ENCODE measurements at regions not wholly inside any gene's neighbourhood (a gene's known extent, or its start where the extent isn't known, plus 50 kb on each side); places are given as distances from the start of the nearest gene placed in this dataset.

DNA sequence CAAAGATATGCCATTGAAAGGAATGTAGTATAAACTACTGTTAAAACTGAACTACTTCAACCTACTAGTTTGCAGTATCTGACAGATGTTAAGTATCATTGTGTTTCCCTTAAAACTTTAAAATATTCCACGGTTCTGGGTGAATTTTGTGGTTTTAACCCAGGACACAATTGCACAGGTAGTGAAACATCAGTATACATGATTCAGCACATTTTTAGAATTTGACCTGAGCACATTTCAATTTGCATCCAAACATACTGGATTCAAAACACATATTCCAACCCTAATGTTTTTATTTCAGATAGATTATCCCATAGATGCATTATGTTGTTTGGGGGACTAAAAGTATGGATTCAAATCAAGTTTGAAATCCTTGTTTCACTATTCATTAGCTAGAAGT, 129.9 kb upstream of the ZNF804B start:
- CTCF ChIA-PET (ENCODE audit: partially characterized antibody), result no interaction called here
- H3K4me1 ChIP-seq (replicated peaks in 1 of 4; ENCODE audit: control insufficient read depth in 3 of 4, insufficient read depth in 4 of 4, low read length in 3 of 4), result peaks cover 0 to 2% (median 0%) of the 10 kb centered on the region in 4 experiments; a peak in 1 of 7 replicates
- H3K4me2 ChIP-seq (ENCODE audit: insufficient read depth in 1 of 2, low read depth in 2 of 2, low read length in 2 of 2), result no peak overlapping the region
- H3K56ac ChIP-seq (replicated peaks; ENCODE audit: insufficient read length, low read depth, low read length), result no peak overlapping the region
- H3K36me3 ChIP-seq (ENCODE audit: control insufficient read depth in 2 of 4, insufficient read depth in 4 of 4, low read length in 3 of 4), result no peaks in the 10 kb centered on the region
- POLR2A ChIA-PET (ENCODE audit: partially characterized antibody), result no interaction called here
- no peak overlapping the region for H4K5ac ChIP-seq (ENCODE audit: insufficient read length, low read depth, low read length)
- no peak overlapping the region for H3K9ac ChIP-seq (replicated peaks in 1 of 4; ENCODE audit: extremely low read depth in 1 of 4, low read depth in 3 of 4, low read length in 3 of 4)
- H3K14ac ChIP-seq (ENCODE audit: insufficient read length), result no peak overlapping the region
- no peak for TF ChIP-seq SIX5 (IDR thresholded peaks at IDR 0.05; ENCODE audit: low read depth, low read length)
- TF ChIP-seq, protein P1, sequence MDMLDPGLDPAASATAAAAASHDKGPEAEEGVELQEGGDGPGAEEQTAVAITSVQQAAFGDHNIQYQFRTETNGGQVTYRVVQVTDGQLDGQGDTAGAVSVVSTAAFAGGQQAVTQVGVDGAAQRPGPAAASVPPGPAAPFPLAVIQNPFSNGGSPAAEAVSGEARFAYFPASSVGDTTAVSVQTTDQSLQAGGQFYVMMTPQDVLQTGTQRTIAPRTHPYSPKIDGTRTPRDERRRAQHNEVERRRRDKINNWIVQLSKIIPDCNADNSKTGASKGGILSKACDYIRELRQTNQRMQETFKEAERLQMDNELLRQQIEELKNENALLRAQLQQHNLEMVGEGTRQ (IDR thresholded peaks at IDR 0.05; ENCODE audit: low read length), result no peak
- no peak for TF ChIP-seq SAP30 (IDR thresholded peaks at IDR 0.05; ENCODE audit: insufficient read depth, insufficient replicate concordance, low read length)
- no peak for TF ChIP-seq E2F6 (IDR thresholded peaks at IDR 0.05)
- TF ChIP-seq PHF8 (conservative IDR thresholded peaks at IDR 0.05; ENCODE audit: low read depth, low read length), result no peak
- TF ChIP-seq HDAC6 (IDR thresholded peaks at IDR 0.05; ENCODE audit: low read depth, low read length), result no peak
- TF ChIP-seq, protein P2, sequence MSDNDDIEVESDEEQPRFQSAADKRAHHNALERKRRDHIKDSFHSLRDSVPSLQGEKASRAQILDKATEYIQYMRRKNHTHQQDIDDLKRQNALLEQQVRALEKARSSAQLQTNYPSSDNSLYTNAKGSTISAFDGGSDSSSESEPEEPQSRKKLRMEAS (IDR thresholded peaks at IDR 0.05), result no peak
- H3K79me2 ChIP-seq (ENCODE audit: control insufficient read depth in 1 of 2, insufficient read depth in 2 of 2, low read length in 2 of 2), result no peaks in the 10 kb centered on the region
- H4K20me1 ChIP-seq (replicated peaks in 1 of 2; ENCODE audit: control insufficient read depth in 1 of 2, insufficient read depth in 2 of 2, low read length in 2 of 2), result no peaks in the 10 kb centered on the region
- no peak overlapping the region for H2BK12ac ChIP-seq (ENCODE audit: low read depth, low read length)
- no peak overlapping the region for H2BK20ac ChIP-seq (ENCODE audit: low read length)
- H2AFZ ChIP-seq (ENCODE audit: low read length), result no peak overlapping the region
- no peak for DNase-seq (ENCODE audit: low read depth in 1 of 2, low spot score in 2 of 2)
- H3K23me2 ChIP-seq (ENCODE audit: low read depth, low read length), result no peaks in the 10 kb centered on the region
- 90% methylated on average over 1 of the region's 1 CpG; no CpG with 5 or more reads in 1 of the 2 experiments for WGBS, 2 experiments (ENCODE audit: extremely low coverage in 1 of 2, insufficient coverage in 1 of 2, insufficient read length in 1 of 2, insufficient replicate concordance in 2 of 2, low coverage in 1 of 2, low lambda C conversion rate in 2 of 2, missing lambda C conversion rate in 1 of 2)
- no peak overlapping the region for H4K8ac ChIP-seq (ENCODE audit: extremely low read depth, insufficient read depth, low read length)
- no peak overlapping the region for H2AK5ac ChIP-seq (ENCODE audit: low read depth, low read length)
- no peak overlapping the region for H3K4me3 ChIP-seq (ENCODE audit: extremely low read depth in 1 of 4, insufficient read depth in 2 of 4, low read depth in 3 of 4, low read length in 4 of 4)
- H4K91ac ChIP-seq (replicated peaks; ENCODE audit: insufficient read length, low read length), result no peak overlapping the region
- H3K18ac ChIP-seq (ENCODE audit: extremely low read depth, low read length), result no peak overlapping the region
- no peaks in the 10 kb centered on the region for H3K79me1 ChIP-seq (ENCODE audit: low read depth, low read length)
- no peak overlapping the region for H2BK15ac ChIP-seq (ENCODE audit: low read length)
- no peaks in the 10 kb centered on the region for H3K9me3 ChIP-seq (ENCODE audit: insufficient read depth in 2 of 2, low read depth in 1 of 2, low read length in 1 of 2)
- no peak overlapping the region for H2BK120ac ChIP-seq (replicated peaks; ENCODE audit: low read depth, low read length)
- no peak overlapping the region for H3K23ac ChIP-seq (ENCODE audit: insufficient read length)
- H3K4ac ChIP-seq (replicated peaks; ENCODE audit: insufficient read length, low read depth, low read length), result no peak overlapping the region
- no peak overlapping the region for H3K27ac ChIP-seq (ENCODE audit: low read depth, low read length)
- no peaks in the 10 kb centered on the region for H3K27me3 ChIP-seq (replicated peaks in 1 of 4; ENCODE audit: control insufficient read depth in 3 of 4, extremely low read depth in 1 of 4, insufficient read depth in 3 of 4, low read length in 3 of 4)
- FAIRE-seq, result no peak
- H2BK5ac ChIP-seq (ENCODE audit: low read depth, low read length), result no peak overlapping the region
